GM23338 (cell line): ENCODE measurements at regions not wholly inside any gene's neighbourhood (a gene's known extent, or its start where the extent isn't known, plus 50 kb on each side); places are given as distances from the start of the nearest gene placed in this dataset.

Experiments used
- ATAC-seq: fragments of 200-7000 bp; cut with Tn5 transposase; 3 replicates; pipeline ENCODE4 v1.9.1; 2020
- DNase-seq: peaks from one replicate; pipeline ENCODE4 v3.0.0-alpha.2; 2015; ENCODE audit warnings: low spot score
- H2AFZ ChIP-seq: fragments of 200-600 bp; sonication (generic); 2 replicates; pipeline ENCODE4 v1.8.0; 2016; ENCODE audit warnings: antibody characterized with exemption, mild to moderate bottlenecking, moderate library complexity
- H3F3A ChIP-seq: fragments of 200-600 bp; sonication (generic); replicated peaks from 2 replicates; pipeline ENCODE4 v1.8.0; 2017; ENCODE audit warnings: antibody characterized with exemption, mixed run types, low read depth
- H3K27ac ChIP-seq: fragments of 200-600 bp; sonication (generic); 2 replicates; pipeline ENCODE4 v1.6.1; 2016; ENCODE audit warnings: low read depth
- H3K27me3 ChIP-seq: fragments of 200-600 bp; sonication (generic); 2 replicates; pipeline ENCODE4 v1.8.0; 2016; ENCODE audit warnings: mild to moderate bottlenecking, mixed run types, moderate library complexity; ENCODE audit not compliant: insufficient read depth
- H3K36me3 ChIP-seq: fragments of 200-600 bp; sonication (generic); 2 replicates; pipeline ENCODE4 v1.8.0; 2016; ENCODE audit warnings: mild to moderate bottlenecking; ENCODE audit not compliant: insufficient read depth
- H3K4me1 ChIP-seq: fragments of 200-600 bp; sonication (generic); 2 replicates; pipeline ENCODE4 v1.8.0; 2016; ENCODE audit warnings: mild to moderate bottlenecking, moderate library complexity; ENCODE audit not compliant: insufficient read depth
- H3K4me2 ChIP-seq: fragments of 200-600 bp; sonication (generic); 2 replicates; pipeline ENCODE4 v1.7.1; 2017; ENCODE audit warnings: mixed run types
- H3K4me3 ChIP-seq: fragments of 200-600 bp; sonication (generic); 2 replicates; pipeline ENCODE4 v1.6.1; 2016; ENCODE audit warnings: mixed run types
- H3K79me2 ChIP-seq: fragments of 200-600 bp; sonication (generic); replicated peaks from 2 replicates; pipeline ENCODE4 v1.8.0; 2017; ENCODE audit warnings: mild to moderate bottlenecking; ENCODE audit not compliant: insufficient read depth
- H3K9me2 ChIP-seq: fragments of 200-600 bp; sonication (generic); 2 replicates; pipeline ENCODE4 v1.8.0; 2017; ENCODE audit not compliant: insufficient read depth
- H4K20me1 ChIP-seq: fragments of 200-600 bp; sonication (generic); replicated peaks from 2 replicates; pipeline ENCODE4 v1.8.0; 2017; ENCODE audit warnings: mild to moderate bottlenecking; ENCODE audit not compliant: insufficient read depth
- H3K27ac Mint-ChIP-seq: 2 replicates; pipeline ENCODE4 v1.8.0; 2020; ENCODE audit warnings: inconsistent platforms, mild to moderate bottlenecking, moderate library complexity, mixed read lengths
- H3K27me3 Mint-ChIP-seq: 3 replicates; pipeline ENCODE4 v1.8.0; 2022; ENCODE audit warnings: low read depth, mild to moderate bottlenecking, moderate library complexity, mixed read lengths, inconsistent platforms; ENCODE audit not compliant: insufficient read depth, poor library complexity
- H3K36me3 Mint-ChIP-seq: 3 replicates; pipeline ENCODE4 v1.8.0; 2021; ENCODE audit warnings: low read depth, mild to moderate bottlenecking, inconsistent platforms, moderate library complexity, mixed read lengths
- H3K4me1 Mint-ChIP-seq: 3 replicates; pipeline ENCODE4 v1.8.0; 2020; ENCODE audit warnings: mild to moderate bottlenecking, inconsistent platforms, mixed read lengths
- H3K4me3 Mint-ChIP-seq: 3 replicates; pipeline ENCODE4 v1.8.0; 2021; ENCODE audit warnings: moderate library complexity, mild to moderate bottlenecking, inconsistent platforms, mixed read lengths
- H3K9me3 Mint-ChIP-seq: 3 replicates; pipeline ENCODE4 v1.8.0; 2020; ENCODE audit warnings: moderate library complexity, mild to moderate bottlenecking, inconsistent platforms, mixed read lengths
- CREB1 ChIP-seq: fragments of 250-450 bp; sonication (Bioruptor Pico); IDR thresholded peaks from 2 replicates; pipeline ENCODE4 v1.5.0; 2020; ENCODE audit warnings: low read depth, mild to moderate bottlenecking, moderate library complexity
- CTCF ChIP-seq, 2 experiments: fragments of 200-600 bp in 1 of 2; sonication (generic) in 1 of 2; conservative IDR thresholded peaks; 2 replicates each; pipeline versions ENCODE4 v1.5.1 to v1.6.1; 2016 to 2017; ENCODE audit warnings: antibody characterized with exemption in 2 of 2, low read depth in 2 of 2, mild to moderate bottlenecking in 2 of 2, moderate library complexity in 1 of 2
- EZH2 ChIP-seq: fragments of 200-600 bp; sonication (generic); IDR thresholded peaks from one replicate; pipeline ENCODE4 v1.8.0; 2017; ENCODE audit warnings: antibody characterized with exemption, mild to moderate bottlenecking, low read depth; ENCODE audit not compliant: unreplicated experiment
- EZH2phosphoT487 ChIP-seq: fragments of 200-600 bp; sonication (generic); IDR thresholded peaks from one replicate; pipeline ENCODE4 v1.8.1; 2018; ENCODE audit warnings: antibody characterized with exemption; ENCODE audit not compliant: unreplicated experiment
- JUNB ChIP-seq: IDR thresholded peaks from one replicate; pipeline ENCODE4 v1.6.1; 2016; ENCODE audit warnings: antibody characterized with exemption; ENCODE audit not compliant: unreplicated experiment
- POLR2AphosphoS5 ChIP-seq: IDR thresholded peaks from 2 replicates; pipeline ENCODE4 v1.6.1; 2016; ENCODE audit warnings: antibody characterized with exemption, low read depth
- STAT1 ChIP-seq: IDR thresholded peaks from one replicate; pipeline ENCODE4 v1.6.1; 2016; ENCODE audit warnings: antibody characterized with exemption; ENCODE audit not compliant: unreplicated experiment
- ZNF331 ChIP-seq: fragments of 250-450 bp; sonication (Bioruptor Pico); IDR thresholded peaks from 2 replicates; pipeline ENCODE4 v1.5.0; 2020; ENCODE audit warnings: low read depth, mild to moderate bottlenecking, moderate library complexity
- TF ChIP-seq, protein P1 (sequence below): fragments of 250-450 bp; sonication (Bioruptor Pico); IDR thresholded peaks from 2 replicates; pipeline ENCODE4 v1.5.0; 2020; ENCODE audit warnings: mild to moderate bottlenecking, moderate library complexity
- TF ChIP-seq, protein P2 (sequence below): IDR thresholded peaks from one replicate; pipeline ENCODE4 v1.6.1; 2018; ENCODE audit warnings: antibody characterized with exemption; ENCODE audit not compliant: unreplicated experiment

DNA sequence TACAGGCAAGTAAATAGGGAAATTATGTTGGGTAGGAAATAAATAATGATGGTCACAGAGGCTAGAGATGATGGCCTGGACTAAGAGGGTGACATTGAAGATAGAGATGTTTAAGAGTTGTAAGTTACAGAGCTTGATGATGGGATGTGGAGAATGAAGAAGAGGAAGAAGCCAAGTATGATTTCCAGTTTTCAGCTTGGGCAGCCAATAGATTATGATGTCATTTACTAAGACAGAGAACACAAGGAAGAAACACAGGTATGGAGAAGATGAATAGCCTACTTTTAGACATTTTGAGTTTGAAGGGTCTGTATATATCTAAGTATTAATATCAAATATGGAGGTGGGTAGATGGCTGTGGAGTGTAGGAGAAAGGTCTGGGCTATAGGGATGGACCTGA, 56.0 kb upstream of the PRELP start:
- H3K4me3 Mint-ChIP-seq: no peak overlapping the region
- H3K4me1 ChIP-seq: peaks cover 2% of the 10 kb centered on the region; the same call in 1 of the 2 replicates
- H3K9me2 ChIP-seq: 0 out of 2 replicates have a peak, but pooled peaks cover 12% of the 10 kb centered on the region
- no peak for ATAC-seq
- H4K20me1 ChIP-seq: no peaks in the 10 kb centered on the region
- no peaks in the 10 kb centered on the region for H3K27me3 ChIP-seq
- H3K36me3 Mint-ChIP-seq: no peaks in the 10 kb centered on the region
- no peak overlapping the region for H3K4me3 ChIP-seq
- H2AFZ ChIP-seq: no peak overlapping the region
- no peaks in the 10 kb centered on the region for H3K36me3 ChIP-seq
- H3K27ac Mint-ChIP-seq: no peak overlapping the region
- no peak overlapping the region for H3K27ac ChIP-seq
- H3F3A ChIP-seq: no peaks in the 10 kb centered on the region
- H3K4me1 Mint-ChIP-seq: peaks cover 7% of the 10 kb centered on the region; the same call in 2 of the 3 replicates
- peaks cover 12% of the 10 kb centered on the region; the same call in 2 of the 3 replicates for H3K9me3 Mint-ChIP-seq
- no peaks in the 10 kb centered on the region for H3K79me2 ChIP-seq
- no peak overlapping the region for H3K4me2 ChIP-seq
- TF ChIP-seq, protein P1, sequence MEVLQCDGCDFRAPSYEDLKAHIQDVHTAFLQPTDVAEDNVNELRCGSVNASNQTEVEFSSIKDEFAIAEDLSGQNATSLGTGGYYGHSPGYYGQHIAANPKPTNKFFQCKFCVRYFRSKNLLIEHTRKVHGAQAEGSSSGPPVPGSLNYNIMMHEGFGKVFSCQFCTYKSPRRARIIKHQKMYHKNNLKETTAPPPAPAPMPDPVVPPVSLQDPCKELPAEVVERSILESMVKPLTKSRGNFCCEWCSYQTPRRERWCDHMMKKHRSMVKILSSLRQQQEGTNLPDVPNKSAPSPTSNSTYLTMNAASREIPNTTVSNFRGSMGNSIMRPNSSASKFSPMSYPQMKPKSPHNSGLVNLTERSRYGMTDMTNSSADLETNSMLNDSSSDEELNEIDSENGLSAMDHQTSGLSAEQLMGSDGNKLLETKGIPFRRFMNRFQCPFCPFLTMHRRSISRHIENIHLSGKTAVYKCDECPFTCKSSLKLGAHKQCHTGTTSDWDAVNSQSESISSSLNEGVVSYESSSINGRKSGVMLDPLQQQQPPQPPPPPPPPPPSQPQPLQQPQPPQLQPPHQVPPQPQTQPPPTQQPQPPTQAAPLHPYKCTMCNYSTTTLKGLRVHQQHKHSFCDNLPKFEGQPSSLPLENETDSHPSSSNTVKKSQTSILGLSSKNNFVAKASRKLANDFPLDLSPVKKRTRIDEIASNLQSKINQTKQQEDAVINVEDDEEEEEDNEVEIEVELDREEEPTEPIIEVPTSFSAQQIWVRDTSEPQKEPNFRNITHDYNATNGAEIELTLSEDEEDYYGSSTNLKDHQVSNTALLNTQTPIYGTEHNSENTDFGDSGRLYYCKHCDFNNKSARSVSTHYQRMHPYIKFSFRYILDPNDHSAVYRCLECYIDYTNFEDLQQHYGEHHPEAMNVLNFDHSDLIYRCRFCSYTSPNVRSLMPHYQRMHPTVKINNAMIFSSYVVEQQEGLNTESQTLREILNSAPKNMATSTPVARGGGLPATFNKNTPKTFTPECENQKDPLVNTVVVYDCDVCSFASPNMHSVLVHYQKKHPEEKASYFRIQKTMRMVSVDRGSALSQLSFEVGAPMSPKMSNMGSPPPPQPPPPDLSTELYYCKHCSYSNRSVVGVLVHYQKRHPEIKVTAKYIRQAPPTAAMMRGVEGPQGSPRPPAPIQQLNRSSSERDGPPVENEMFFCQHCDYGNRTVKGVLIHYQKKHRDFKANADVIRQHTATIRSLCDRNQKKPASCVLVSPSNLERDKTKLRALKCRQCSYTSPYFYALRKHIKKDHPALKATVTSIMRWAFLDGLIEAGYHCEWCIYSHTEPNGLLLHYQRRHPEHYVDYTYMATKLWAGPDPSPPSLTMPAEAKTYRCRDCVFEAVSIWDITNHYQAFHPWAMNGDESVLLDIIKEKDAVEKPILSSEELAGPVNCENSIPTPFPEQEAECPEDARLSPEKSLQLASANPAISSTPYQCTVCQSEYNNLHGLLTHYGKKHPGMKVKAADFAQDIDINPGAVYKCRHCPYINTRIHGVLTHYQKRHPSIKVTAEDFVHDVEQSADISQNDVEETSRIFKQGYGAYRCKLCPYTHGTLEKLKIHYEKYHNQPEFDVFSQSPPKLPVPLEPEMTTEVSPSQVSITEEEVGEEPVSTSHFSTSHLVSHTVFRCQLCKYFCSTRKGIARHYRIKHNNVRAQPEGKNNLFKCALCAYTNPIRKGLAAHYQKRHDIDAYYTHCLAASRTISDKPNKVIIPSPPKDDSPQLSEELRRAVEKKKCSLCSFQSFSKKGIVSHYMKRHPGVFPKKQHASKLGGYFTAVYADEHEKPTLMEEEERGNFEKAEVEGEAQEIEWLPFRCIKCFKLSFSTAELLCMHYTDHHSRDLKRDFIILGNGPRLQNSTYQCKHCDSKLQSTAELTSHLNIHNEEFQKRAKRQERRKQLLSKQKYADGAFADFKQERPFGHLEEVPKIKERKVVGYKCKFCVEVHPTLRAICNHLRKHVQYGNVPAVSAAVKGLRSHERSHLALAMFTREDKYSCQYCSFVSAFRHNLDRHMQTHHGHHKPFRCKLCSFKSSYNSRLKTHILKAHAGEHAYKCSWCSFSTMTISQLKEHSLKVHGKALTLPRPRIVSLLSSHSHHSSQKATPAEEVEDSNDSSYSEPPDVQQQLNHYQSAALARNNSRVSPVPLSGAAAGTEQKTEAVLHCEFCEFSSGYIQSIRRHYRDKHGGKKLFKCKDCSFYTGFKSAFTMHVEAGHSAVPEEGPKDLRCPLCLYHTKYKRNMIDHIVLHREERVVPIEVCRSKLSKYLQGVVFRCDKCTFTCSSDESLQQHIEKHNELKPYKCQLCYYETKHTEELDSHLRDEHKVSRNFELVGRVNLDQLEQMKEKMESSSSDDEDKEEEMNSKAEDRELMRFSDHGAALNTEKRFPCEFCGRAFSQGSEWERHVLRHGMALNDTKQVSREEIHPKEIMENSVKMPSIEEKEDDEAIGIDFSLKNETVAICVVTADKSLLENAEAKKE (CRISPR knock-in tag): no peak
- DNase-seq: no peak
- peaks cover 6% of the 10 kb centered on the region for H3K27me3 Mint-ChIP-seq

- Mint-ChIP-seq H3K36me3 (no peaks in the 10 kb centered on the region), H3K27me3 (peaks cover 9% of the 10 kb centered on the region), H3K9me3 (peaks cover 5% of the 10 kb centered on the region; the same call in 2 of the 3 replicates), H3K4me1 (peaks cover 7% of the 10 kb centered on the region; the same call in 2 of the 3 replicates), H3K4me3 (no peak overlapping the region), H3K27ac (no peak overlapping the region)
- no peak overlapping the region for H3K4me3 ChIP-seq
- no peak for DNase-seq
- H3K4me2 ChIP-seq: no peak overlapping the region
- ATAC-seq: no peak
- no peaks in the 10 kb centered on the region for H3K36me3 ChIP-seq
- no peaks in the 10 kb centered on the region for H3K79me2 ChIP-seq
- no peaks in the 10 kb centered on the region for H4K20me1 ChIP-seq
- H2AFZ ChIP-seq: peak overlapping the region; percentile 95
- H3F3A ChIP-seq: no peaks in the 10 kb centered on the region
- H3K27me3 ChIP-seq: no peaks in the 10 kb centered on the region
- 0 out of 2 replicates have a peak, but pooled peaks cover 12% of the 10 kb centered on the region for H3K9me2 ChIP-seq
- H3K27ac ChIP-seq: no peak overlapping the region
- peaks cover 2% of the 10 kb centered on the region; the same call in 1 of the 2 replicates for H3K4me1 ChIP-seq
- TF ChIP-seq CREB1 (CRISPR knock-in tag) (no peak), EZH2phosphoT487 (no peak), STAT1 (no peak), ZNF331 (CRISPR knock-in tag) (no peak), CTCF (conservative IDR thresholded peaks at IDR 0.05; ENCODE audit: low read depth in 2 of 2) (no peak), JUNB (no peak), EZH2 (no peak), POLR2AphosphoS5 (no peak)
- TF ChIP-seq, protein P2, sequence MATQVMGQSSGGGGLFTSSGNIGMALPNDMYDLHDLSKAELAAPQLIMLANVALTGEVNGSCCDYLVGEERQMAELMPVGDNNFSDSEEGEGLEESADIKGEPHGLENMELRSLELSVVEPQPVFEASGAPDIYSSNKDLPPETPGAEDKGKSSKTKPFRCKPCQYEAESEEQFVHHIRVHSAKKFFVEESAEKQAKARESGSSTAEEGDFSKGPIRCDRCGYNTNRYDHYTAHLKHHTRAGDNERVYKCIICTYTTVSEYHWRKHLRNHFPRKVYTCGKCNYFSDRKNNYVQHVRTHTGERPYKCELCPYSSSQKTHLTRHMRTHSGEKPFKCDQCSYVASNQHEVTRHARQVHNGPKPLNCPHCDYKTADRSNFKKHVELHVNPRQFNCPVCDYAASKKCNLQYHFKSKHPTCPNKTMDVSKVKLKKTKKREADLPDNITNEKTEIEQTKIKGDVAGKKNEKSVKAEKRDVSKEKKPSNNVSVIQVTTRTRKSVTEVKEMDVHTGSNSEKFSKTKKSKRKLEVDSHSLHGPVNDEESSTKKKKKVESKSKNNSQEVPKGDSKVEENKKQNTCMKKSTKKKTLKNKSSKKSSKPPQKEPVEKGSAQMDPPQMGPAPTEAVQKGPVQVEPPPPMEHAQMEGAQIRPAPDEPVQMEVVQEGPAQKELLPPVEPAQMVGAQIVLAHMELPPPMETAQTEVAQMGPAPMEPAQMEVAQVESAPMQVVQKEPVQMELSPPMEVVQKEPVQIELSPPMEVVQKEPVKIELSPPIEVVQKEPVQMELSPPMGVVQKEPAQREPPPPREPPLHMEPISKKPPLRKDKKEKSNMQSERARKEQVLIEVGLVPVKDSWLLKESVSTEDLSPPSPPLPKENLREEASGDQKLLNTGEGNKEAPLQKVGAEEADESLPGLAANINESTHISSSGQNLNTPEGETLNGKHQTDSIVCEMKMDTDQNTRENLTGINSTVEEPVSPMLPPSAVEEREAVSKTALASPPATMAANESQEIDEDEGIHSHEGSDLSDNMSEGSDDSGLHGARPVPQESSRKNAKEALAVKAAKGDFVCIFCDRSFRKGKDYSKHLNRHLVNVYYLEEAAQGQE: no peak
These were observed 55.3 kb upstream of the PRELP start for GRCh38 chr1:203420263-203420662.
